Activated CD4-positive, alpha-beta T cell treated with anti-CD3 and anti-CD28 coated beads for 36 hours (primary cell): ENCODE measurements at regions not wholly inside any gene's neighbourhood (a gene's known extent, or its start where the extent isn't known, plus 50 kb on each side); places are given as distances from the start of the nearest gene placed in this dataset.

Experiments used
- ATAC-seq: fragments of 200-7000 bp; cut with Tn5 transposase; one replicate; pipeline ENCODE4 v1.10.0; 2021; ENCODE audit warnings: mild to moderate bottlenecking, moderate library complexity
- CTCF ChIA-PET: fragments of 350-600 bp; sonication (Branson Sonifier 250); formaldehyde crosslinking; loops from one replicate; lab custom pipeline; 2021; ENCODE audit warnings: antibody characterized with exemption; lab: Charles Lee
- POLR2A ChIA-PET: fragments of 350-600 bp; sonication (Branson Sonifier 250); formaldehyde crosslinking; loops from one replicate; lab custom pipeline; 2021; ENCODE audit warnings: antibody characterized with exemption, inconsistent platforms; lab: Charles Lee
- DNase-seq: peaks from one replicate; pipeline ENCODE4 v3.0.0-alpha.2; 2020
- H3K27ac Mint-ChIP-seq: one replicate; pipeline ENCODE4 v1.8.0; 2021; ENCODE audit warnings: mixed read lengths
- H3K27me3 Mint-ChIP-seq: one replicate; pipeline ENCODE4 v1.8.0; 2021; ENCODE audit warnings: mixed read lengths
- H3K36me3 Mint-ChIP-seq: one replicate; pipeline ENCODE4 v1.8.0; 2021; ENCODE audit warnings: low read depth, mixed read lengths
- H3K4me1 Mint-ChIP-seq: one replicate; pipeline ENCODE4 v1.8.0; 2021; ENCODE audit warnings: mixed read lengths
- H3K4me3 Mint-ChIP-seq: one replicate; pipeline ENCODE4 v1.8.0; 2021; ENCODE audit warnings: mild to moderate bottlenecking, moderate library complexity, mixed read lengths
- H3K9me3 Mint-ChIP-seq: one replicate; pipeline ENCODE4 v1.8.0; 2021; ENCODE audit warnings: low read depth, mixed read lengths
- intact Hi-C, 2 experiments: fragments of 100-400 bp; cut with DNase I in 1 of 2; cut with micrococcal nuclease in 1 of 2; formaldehyde crosslinking; loops; one replicate each; pipeline versions ENCODE4 v1.14.2 to v1.15.1; 2022 to 2024; cut with DNase I, micrococcal nuclease

DNA sequence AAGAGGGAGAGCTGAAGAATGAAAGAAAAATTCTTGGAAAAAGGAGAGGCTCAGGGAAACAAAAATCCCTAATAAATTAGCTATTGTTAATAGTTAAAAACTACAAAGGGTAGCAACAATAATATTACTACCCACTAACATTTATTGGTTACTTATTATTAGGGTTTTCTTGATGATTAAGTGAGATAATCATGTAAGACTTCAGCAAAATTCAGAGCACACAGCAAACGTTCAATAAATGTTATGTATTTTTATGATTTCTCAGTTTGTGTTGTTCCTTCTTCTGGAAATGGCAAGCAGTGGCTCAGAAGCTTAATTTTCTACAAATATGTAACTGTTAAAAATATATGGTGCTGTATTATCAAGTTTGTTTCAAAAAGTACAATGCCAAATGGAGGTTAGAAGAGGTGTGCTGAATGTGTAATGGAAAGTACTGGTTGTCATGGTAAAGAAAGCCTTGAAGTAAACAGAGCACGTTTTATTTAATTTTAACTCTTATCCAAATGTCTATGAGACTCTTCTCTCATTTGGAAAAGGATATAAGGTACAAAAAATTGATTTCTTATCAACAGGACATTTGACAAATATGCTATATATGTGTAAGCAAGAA is 226.0 kb upstream of the ATP10B start:
- Mint-ChIP-seq H3K9me3 (peaks cover 5% of the 10 kb centered on the region), H3K4me3 (no peak overlapping the region), H3K4me1 (no peaks in the 10 kb centered on the region), H3K27me3 (no peaks in the 10 kb centered on the region), H3K36me3 (no peaks in the 10 kb centered on the region), H3K27ac (no peak overlapping the region)
- ChIA-PET POLR2A (no interaction called here), CTCF (interaction anchor here (0.6 kb wide), 1 partner anchor 191 kb away, joined by 3 read pairs; no protein-coding TSS in a partner anchor)
- intact Hi-C loops, result no loop called here
- ATAC-seq (no peak), DNase-seq (no peak)

DNA sequence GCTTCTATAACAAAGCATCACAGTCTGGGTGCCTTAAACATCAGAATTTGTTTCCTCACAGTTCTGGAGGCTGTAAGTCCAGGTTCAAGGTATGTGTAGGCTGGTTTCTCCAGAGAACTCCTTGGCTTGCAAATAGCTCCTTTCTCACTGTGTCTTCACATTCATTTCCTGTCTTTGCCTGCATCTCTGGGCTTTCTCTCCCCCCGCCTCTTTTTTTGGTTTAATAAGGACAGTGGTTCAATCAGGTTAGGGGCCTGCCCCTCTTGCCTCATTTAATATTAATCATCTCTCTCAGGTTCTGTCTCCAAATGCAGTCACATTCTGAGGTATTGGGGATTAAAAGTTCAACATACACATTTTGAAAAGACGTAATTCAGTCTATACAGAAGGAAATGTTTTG is 225.5 kb upstream of the ATP10B start:
- ATAC-seq (no peak), DNase-seq (no peak)
- Mint-ChIP-seq H3K4me1 (no peaks in the 10 kb centered on the region), H3K27me3 (no peaks in the 10 kb centered on the region), H3K4me3 (no peak overlapping the region), H3K36me3 (no peaks in the 10 kb centered on the region), H3K9me3 (peaks cover 3% of the 10 kb centered on the region), H3K27ac (no peak overlapping the region)
- ChIA-PET POLR2A (no interaction called here), CTCF (no interaction called here)
- intact Hi-C loops, result no loop called here

DNA sequence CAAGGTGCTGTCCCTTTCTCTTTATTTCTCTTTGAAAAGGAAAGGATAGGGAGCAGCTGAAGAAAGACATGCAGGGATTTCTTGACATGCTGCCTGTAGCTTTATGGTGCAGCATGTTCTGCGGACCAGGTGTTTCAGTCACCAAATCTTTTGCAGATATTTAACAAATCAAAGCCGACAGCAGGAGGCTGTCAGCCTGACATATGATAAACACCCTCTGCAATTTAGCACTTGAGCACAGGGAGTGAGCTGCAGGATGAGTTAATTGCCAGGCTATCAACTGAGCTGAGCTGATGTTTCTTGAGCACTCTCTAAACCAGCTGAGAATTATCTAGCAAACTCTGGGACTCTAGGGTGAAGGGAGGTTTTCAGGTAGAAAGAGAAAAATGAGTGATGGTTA is 212.8 kb upstream of the ATP10B start:
- intact Hi-C loops, result no loop called here
- no peaks in the 10 kb centered on the region for H3K36me3 Mint-ChIP-seq
- POLR2A ChIA-PET, result no interaction called here
- H3K4me1 Mint-ChIP-seq, result no peaks in the 10 kb centered on the region
- CTCF ChIA-PET, result no interaction called here
- H3K27ac Mint-ChIP-seq, result no peak overlapping the region
- H3K27me3 Mint-ChIP-seq, result no peaks in the 10 kb centered on the region
- DNase-seq (no peak), ATAC-seq (no peak)
- no peaks in the 10 kb centered on the region for H3K9me3 Mint-ChIP-seq
- H3K4me3 Mint-ChIP-seq, result no peak overlapping the region

DNA sequence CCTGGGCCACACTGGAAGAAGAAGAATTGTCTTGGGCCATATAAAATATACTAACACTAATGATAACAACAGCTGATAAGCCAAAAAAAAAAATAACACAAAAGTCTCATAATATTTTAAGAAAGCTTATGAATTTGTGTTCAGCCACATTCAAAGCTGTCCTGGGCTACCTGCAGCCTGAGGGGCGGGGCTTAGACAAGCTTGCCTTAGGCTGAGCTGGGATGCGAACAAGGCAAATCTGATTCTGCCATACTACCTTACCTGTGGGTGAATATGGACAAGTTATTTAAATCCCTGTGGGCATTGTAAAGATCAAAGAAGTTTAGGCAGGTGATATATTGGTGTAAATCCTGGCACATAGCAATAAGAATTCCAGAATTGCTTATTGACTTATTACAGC is 212.3 kb upstream of the ATP10B start:
- Mint-ChIP-seq H3K27ac (no peak overlapping the region), H3K4me1 (no peaks in the 10 kb centered on the region), H3K27me3 (no peaks in the 10 kb centered on the region), H3K9me3 (no peaks in the 10 kb centered on the region), H3K4me3 (no peak overlapping the region), H3K36me3 (no peaks in the 10 kb centered on the region)
- POLR2A ChIA-PET, result no interaction called here
- intact Hi-C loops, result no loop called here
- ATAC-seq, result no peak
- CTCF ChIA-PET, result no interaction called here
- no peak for DNase-seq

DNA sequence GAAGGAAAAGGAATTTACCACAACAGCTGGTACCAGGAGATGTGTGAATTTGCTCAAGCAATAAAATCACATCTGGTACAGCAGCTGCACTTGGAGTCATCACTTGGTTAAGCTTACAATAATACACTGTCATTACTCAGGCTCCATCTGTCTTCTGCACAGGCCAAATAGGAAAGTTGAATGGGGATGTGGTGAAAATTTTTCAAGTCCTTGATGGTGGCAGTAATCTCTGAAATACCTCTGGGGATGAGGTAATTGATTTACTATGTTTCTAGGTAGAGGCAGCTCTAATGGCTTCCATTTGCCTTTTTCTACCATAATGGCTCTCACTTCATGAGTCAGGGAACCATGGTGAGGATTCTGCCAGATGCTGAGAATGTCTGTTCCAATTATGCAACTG is 206.8 kb upstream of the ATP10B start:
- no peak overlapping the region for H3K4me3 Mint-ChIP-seq
- intact Hi-C loops, result no loop called here
- no peaks in the 10 kb centered on the region for H3K36me3 Mint-ChIP-seq
- DNase-seq, result no peak
- CTCF ChIA-PET, result no interaction called here
- H3K4me1 Mint-ChIP-seq, result no peaks in the 10 kb centered on the region
- no peaks in the 10 kb centered on the region for H3K27me3 Mint-ChIP-seq
- no peaks in the 10 kb centered on the region for H3K9me3 Mint-ChIP-seq
- ATAC-seq, result no peak
- POLR2A ChIA-PET, result no interaction called here
- no peak overlapping the region for H3K27ac Mint-ChIP-seq

DNA sequence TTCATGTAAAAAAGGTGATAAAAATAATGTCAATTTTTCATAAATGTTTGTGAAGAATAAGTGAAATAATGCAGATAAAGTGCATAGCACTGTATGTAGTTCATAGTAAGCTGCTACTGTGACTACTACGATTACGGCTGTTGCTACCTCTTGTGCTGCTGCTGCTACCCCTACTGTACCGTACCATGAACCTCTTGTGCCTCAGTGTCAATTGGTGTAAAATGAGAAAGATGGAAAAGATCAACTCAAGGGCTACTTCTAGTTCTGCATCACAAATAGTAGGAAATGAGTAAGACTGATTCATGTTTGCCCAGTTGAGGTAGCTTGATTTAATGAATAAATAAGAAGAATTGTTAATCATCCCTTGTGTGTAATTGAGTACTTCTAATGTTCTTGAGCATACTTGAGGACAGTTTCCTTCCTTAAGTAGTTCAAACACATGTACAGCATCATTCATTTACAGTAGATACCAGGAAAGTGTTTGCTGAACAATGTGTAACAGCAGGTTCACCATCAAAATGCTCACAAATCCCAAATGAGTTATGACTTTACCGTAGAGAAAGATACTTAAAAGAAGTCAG is 200.0 kb upstream of the ATP10B start:
- Mint-ChIP-seq H3K36me3 (no peaks in the 10 kb centered on the region), H3K9me3 (no peaks in the 10 kb centered on the region), H3K4me1 (no peaks in the 10 kb centered on the region), H3K4me3 (no peak overlapping the region), H3K27ac (no peak overlapping the region), H3K27me3 (no peaks in the 10 kb centered on the region)
- no peak for DNase-seq
- POLR2A ChIA-PET, result no interaction called here
- CTCF ChIA-PET, result no interaction called here
- ATAC-seq, result no peak
- intact Hi-C loops, result no loop called here

DNA sequence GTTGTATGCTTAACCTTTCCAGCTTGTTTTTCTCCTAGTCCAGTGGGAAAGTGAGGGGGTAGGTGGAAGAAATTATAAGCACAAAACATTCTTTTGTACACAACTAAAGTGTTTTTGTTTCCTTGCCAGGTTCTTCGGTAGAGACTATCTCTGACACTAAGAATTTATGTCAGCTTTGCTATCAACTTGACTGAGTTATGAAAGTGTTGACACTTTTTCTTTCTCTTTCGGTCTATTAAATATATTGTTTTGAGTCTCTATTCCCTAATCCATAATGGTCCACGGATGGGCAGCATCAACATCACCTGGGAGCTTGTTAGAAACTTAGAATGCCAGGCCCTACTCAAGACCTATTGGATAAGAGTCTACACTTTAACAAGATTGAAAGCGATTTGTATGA is 195.0 kb upstream of the ATP10B start:
- Mint-ChIP-seq H3K36me3 (no peaks in the 10 kb centered on the region), H3K4me3 (no peak overlapping the region), H3K27ac (no peak overlapping the region), H3K27me3 (no peaks in the 10 kb centered on the region), H3K9me3 (no peaks in the 10 kb centered on the region), H3K4me1 (no peaks in the 10 kb centered on the region)
- CTCF ChIA-PET, result no interaction called here
- intact Hi-C loops, result no loop called here
- ATAC-seq (no peak), DNase-seq (no peak)
- POLR2A ChIA-PET, result no interaction called here

DNA sequence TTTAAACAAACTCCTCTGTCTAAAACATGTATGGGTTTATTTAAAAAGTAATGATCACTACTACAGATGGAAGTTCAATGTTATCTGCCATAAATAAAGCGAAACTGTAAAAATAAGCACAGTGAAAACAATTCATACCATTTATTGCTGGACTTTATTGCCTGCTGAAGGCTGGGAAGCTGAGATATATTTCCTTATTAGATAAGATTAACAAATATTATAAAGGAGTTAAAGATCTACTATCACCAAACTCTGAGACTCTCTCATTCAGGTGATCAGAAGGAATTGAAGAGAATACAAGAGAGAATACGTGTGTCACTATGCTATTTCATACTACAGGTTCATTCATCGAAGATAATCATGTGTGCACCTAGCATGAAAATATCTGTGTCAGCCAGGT is 190.9 kb upstream of the ATP10B start:
- ChIA-PET CTCF (no interaction called here), POLR2A (no interaction called here)
- Mint-ChIP-seq H3K9me3 (peaks cover 2% of the 10 kb centered on the region), H3K4me3 (no peak overlapping the region), H3K4me1 (no peaks in the 10 kb centered on the region), H3K27me3 (no peaks in the 10 kb centered on the region), H3K36me3 (no peaks in the 10 kb centered on the region), H3K27ac (no peak overlapping the region)
- no peak for ATAC-seq
- DNase-seq, result no peak
- intact Hi-C loops, result no loop called here

DNA sequence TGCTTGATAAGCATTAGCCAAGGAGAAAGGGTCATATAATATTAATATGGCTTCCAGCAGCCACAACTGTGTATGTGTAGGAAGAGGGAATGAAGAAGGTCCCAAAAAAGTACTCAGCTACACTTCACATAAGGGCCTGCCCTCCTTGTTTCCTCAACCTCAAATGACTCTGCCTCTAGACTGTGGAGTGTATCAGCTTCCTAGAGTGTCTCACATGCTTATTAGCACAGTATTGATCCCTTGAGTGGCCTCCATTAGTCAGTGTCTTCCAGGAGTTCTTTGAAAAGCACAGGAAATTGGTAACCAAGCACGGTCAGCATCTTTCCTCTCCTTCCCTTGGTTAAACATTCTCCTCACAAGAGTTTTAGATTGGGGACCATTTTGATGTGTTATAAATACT is 190.4 kb upstream of the ATP10B start:
- H3K4me3 Mint-ChIP-seq, result no peak overlapping the region
- no peaks in the 10 kb centered on the region for H3K27me3 Mint-ChIP-seq
- intact Hi-C loops, result no loop called here
- no peak overlapping the region for H3K27ac Mint-ChIP-seq
- no peak for ATAC-seq
- no peaks in the 10 kb centered on the region for H3K4me1 Mint-ChIP-seq
- CTCF ChIA-PET, result no interaction called here
- POLR2A ChIA-PET, result no interaction called here
- H3K9me3 Mint-ChIP-seq, result peaks cover 2% of the 10 kb centered on the region
- H3K36me3 Mint-ChIP-seq, result no peaks in the 10 kb centered on the region
- DNase-seq, result no peak

DNA sequence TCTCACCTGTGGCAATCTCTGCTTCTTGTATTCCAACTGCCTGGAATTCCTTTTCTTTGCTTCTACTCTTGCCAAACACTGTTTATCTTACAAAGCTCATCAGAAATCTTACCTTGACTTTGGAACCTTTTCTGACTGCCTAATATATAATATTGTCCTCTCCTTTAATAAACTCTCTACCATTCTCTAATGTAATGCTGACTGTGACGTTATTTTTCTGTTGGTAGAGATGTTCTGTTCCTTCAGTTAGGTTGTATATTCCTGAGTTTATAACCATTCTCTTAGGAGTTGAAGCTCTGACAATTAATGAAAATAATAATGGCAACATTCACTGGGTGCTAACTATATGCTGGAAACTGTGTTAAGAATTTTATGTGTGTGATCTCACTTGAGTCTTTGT is 188.8 kb upstream of the ATP10B start:
- POLR2A ChIA-PET, result no interaction called here
- no peak overlapping the region for H3K27ac Mint-ChIP-seq
- CTCF ChIA-PET, result no interaction called here
- H3K9me3 Mint-ChIP-seq, result peaks cover 2% of the 10 kb centered on the region
- ATAC-seq (no peak), DNase-seq (no peak)
- intact Hi-C loops, result no loop called here
- no peaks in the 10 kb centered on the region for H3K4me1 Mint-ChIP-seq
- H3K4me3 Mint-ChIP-seq, result no peak overlapping the region
- peaks cover 3% of the 10 kb centered on the region for H3K27me3 Mint-ChIP-seq
- no peaks in the 10 kb centered on the region for H3K36me3 Mint-ChIP-seq

DNA sequence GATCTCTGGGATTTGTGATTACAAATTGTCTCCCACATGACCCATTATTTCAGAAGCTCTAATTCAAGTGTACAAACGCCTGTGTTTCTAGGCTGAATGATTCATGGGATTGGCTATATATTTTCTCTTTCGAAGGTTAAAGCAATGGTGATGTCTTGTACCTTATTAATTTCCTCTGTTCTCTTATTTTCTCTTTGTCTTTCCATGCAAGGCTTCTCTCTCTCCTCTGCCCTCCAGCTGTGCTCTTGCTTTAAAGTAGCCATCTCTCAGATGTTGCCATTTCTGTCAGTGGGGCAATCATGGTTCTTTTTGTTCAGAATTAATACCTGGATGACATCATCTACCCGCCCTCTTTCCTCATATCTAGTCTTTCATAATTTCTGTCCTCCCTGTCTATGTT is 184.3 kb upstream of the ATP10B start:
- DNase-seq, result no peak
- Mint-ChIP-seq H3K27ac (no peak overlapping the region), H3K4me1 (no peaks in the 10 kb centered on the region), H3K4me3 (no peak overlapping the region), H3K27me3 (peaks cover 7% of the 10 kb centered on the region), H3K36me3 (no peaks in the 10 kb centered on the region), H3K9me3 (peaks cover 2% of the 10 kb centered on the region)
- intact Hi-C loops, result no loop called here
- CTCF ChIA-PET, result no interaction called here
- POLR2A ChIA-PET, result no interaction called here
- ATAC-seq, result no peak

DNA sequence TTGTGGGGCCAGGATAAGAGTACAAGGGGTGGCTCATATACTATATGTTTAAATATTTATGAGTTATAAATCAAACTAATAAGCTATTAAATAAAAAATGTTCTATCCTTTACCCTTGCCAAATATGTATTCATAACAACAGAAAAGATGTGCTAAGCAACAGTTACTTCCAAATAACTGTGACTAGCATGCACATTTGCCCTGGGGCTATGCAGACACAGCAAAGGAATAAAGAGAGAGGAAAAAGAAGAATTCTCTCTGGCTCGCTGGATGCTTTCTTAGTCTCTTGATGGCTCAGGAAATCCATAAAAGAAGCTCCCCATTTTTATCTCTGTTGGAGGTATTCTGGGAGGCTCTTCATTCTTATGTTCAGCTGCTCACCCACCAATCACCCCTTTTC is 182.4 kb upstream of the ATP10B start:
- CTCF ChIA-PET, result no interaction called here
- ATAC-seq (no peak), DNase-seq (no peak)
- POLR2A ChIA-PET, result no interaction called here
- no peaks in the 10 kb centered on the region for H3K4me1 Mint-ChIP-seq
- H3K36me3 Mint-ChIP-seq, result no peaks in the 10 kb centered on the region
- no peak overlapping the region for H3K4me3 Mint-ChIP-seq
- H3K27me3 Mint-ChIP-seq, result peaks cover 7% of the 10 kb centered on the region
- no peak overlapping the region for H3K27ac Mint-ChIP-seq
- peaks cover 2% of the 10 kb centered on the region for H3K9me3 Mint-ChIP-seq
- intact Hi-C loops, result no loop called here
